CD8-positive, alpha-beta memory T cell (primary cell): ENCODE measurements at regions not wholly inside any gene's neighbourhood (a gene's known extent, or its start where the extent isn't known, plus 50 kb on each side); places are given as distances from the start of the nearest gene placed in this dataset.
"Not testable (repeated sequence)": the region's sequence is repeated elsewhere in the genome, so short reads cannot be mapped to it uniquely, and the experiment has no call there.

ENCODE experiments used
- CTCF ChIA-PET: fragments of 350-600 bp; sonication (Branson Sonifier 250); formaldehyde crosslinking; loops from one replicate; lab custom pipeline; 2021; ENCODE audit warnings: antibody characterized with exemption; lab: Charles Lee
- POLR2A ChIA-PET: fragments of 350-600 bp; sonication (Branson Sonifier 250); formaldehyde crosslinking; loops from one replicate; lab custom pipeline; 2021; ENCODE audit warnings: antibody characterized with exemption; lab: Charles Lee
- DNase-seq, 5 donors: peaks; one replicate each; pipeline versions ENCODE4 v3.0.0 to v3.0.0-alpha.2; 2020 to 2022; ENCODE audit warnings: mixed read lengths in 1 of 5
- H3K27ac ChIP-seq: one replicate; pipeline ENCODE4 v1.7.0; 2013; ENCODE audit warnings: low read depth, mild to moderate bottlenecking, low read length, moderate library complexity
- H3K27me3 ChIP-seq: 2 replicates; pipeline ENCODE4 v1.7.0; 2013; ENCODE audit warnings: low read length, mild to moderate bottlenecking; ENCODE audit not compliant: insufficient read depth, poor library complexity, severe bottlenecking
- H3K36me3 ChIP-seq: 2 replicates; pipeline ENCODE4 v1.7.0; 2013; ENCODE audit warnings: mild to moderate bottlenecking, low read length, moderate library complexity; ENCODE audit not compliant: insufficient read depth
- H3K4me1 ChIP-seq: 2 replicates; pipeline ENCODE4 v1.7.0; 2013; ENCODE audit warnings: mild to moderate bottlenecking, low read length, moderate library complexity; ENCODE audit not compliant: insufficient read depth
- H3K4me3 ChIP-seq: 2 replicates; pipeline ENCODE4 v1.7.0; 2013; ENCODE audit warnings: mild to moderate bottlenecking, low read length
- H3K9me3 ChIP-seq: 2 replicates; pipeline ENCODE4 v1.7.0; 2013; ENCODE audit warnings: mild to moderate bottlenecking, low read length
- H3K27ac Mint-ChIP-seq, 8 donors: one replicate each; pipeline ENCODE4 v1.8.0; 2020 to 2021; ENCODE audit warnings: mixed read lengths in 8 of 8, mild to moderate bottlenecking in 6 of 8, inconsistent platforms in 3 of 8, moderate library complexity in 3 of 8
- H3K27me3 Mint-ChIP-seq, 2 donors: one replicate each; pipeline ENCODE4 v1.8.0; 2020 to 2021; ENCODE audit warnings: mixed read lengths in 2 of 2, mild to moderate bottlenecking in 1 of 2, moderate library complexity in 1 of 2
- H3K36me3 Mint-ChIP-seq, 3 donors: one replicate each; pipeline ENCODE4 v1.8.0; 2020 to 2021; ENCODE audit warnings: mixed read lengths in 3 of 3, inconsistent platforms in 1 of 3, mild to moderate bottlenecking in 1 of 3
- H3K4me1 Mint-ChIP-seq, 3 donors: one replicate each; pipeline ENCODE4 v1.8.0; 2020 to 2021; ENCODE audit warnings: mixed read lengths in 3 of 3, inconsistent platforms in 1 of 3, mild to moderate bottlenecking in 1 of 3
- H3K4me3 Mint-ChIP-seq, 7 donors: one replicate each; pipeline ENCODE4 v1.8.0; 2020 to 2021; ENCODE audit warnings: mixed read lengths in 7 of 7, mild to moderate bottlenecking in 6 of 7, moderate library complexity in 4 of 7, inconsistent platforms in 2 of 7
- H3K9me3 Mint-ChIP-seq, 5 donors: one replicate each; pipeline ENCODE4 v1.8.0; 2020 to 2022; ENCODE audit warnings: mixed read lengths in 5 of 5, mild to moderate bottlenecking in 3 of 5, moderate library complexity in 2 of 5, inconsistent platforms in 1 of 5

DNA sequence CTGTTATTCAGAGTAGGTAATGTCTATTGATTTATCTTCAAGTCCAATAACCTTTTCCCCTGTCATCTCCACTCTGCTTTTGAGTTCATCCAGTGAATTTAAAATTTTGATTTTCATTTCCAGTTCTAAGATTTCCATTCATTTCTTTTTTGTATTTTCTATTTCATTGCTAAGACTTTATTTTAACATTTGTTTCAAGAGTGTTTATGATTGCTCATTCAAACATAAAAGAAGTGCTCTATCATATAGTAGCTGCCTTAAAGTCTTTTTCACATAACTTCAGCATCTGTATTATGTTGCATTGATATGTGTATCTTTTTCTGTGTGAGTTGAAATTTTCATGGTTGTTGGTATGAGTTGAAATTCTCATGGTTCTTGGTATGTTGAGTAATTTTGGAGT lies 341.6 kb downstream of the SOX4 start:
- Histone ChIP-seq H3K27me3 (no peaks in the 10 kb centered on the region), H3K36me3 (no peaks in the 10 kb centered on the region), H3K9me3 (peaks cover 4% of the 10 kb centered on the region), H3K4me3 (no peak overlapping the region), H3K4me1 (no peaks in the 10 kb centered on the region), H3K27ac (no peak overlapping the region)
- H3K27me3 Mint-ChIP-seq = no peaks in the 10 kb centered on the region
- CTCF ChIA-PET = no interaction called here
- peaks cover 0 to 16% (median 7%) of the 10 kb centered on the region in 5 donors for H3K9me3 Mint-ChIP-seq
- H3K27ac Mint-ChIP-seq = no peak overlapping the region
- no peaks in the 10 kb centered on the region for H3K36me3 Mint-ChIP-seq
- H3K4me1 Mint-ChIP-seq = no peaks in the 10 kb centered on the region
- no peak overlapping the region for H3K4me3 Mint-ChIP-seq
- POLR2A ChIA-PET = no interaction called here
- no peak for DNase-seq

- no peak overlapping the region for H3K27ac Mint-ChIP-seq
- POLR2A ChIA-PET = no interaction called here
- peaks cover 0 to 16% (median 7%) of the 10 kb centered on the region in 5 donors for H3K9me3 Mint-ChIP-seq
- no peaks in the 10 kb centered on the region for H3K36me3 ChIP-seq
- no peak for DNase-seq
- CTCF ChIA-PET = no interaction called here
- no peak overlapping the region for H3K4me3 Mint-ChIP-seq
- no peaks in the 10 kb centered on the region for H3K4me1 ChIP-seq
- H3K27me3 Mint-ChIP-seq = no peaks in the 10 kb centered on the region
- peaks cover 4% of the 10 kb centered on the region for H3K9me3 ChIP-seq
- H3K27ac ChIP-seq = no peak overlapping the region
- H3K4me3 ChIP-seq = no peak overlapping the region
- H3K4me1 Mint-ChIP-seq = no peaks in the 10 kb centered on the region
- no peaks in the 10 kb centered on the region for H3K36me3 Mint-ChIP-seq
- no peaks in the 10 kb centered on the region for H3K27me3 ChIP-seq
These were observed 342.0 kb downstream of the SOX4 start for GRCh38 chr6:21935561-21936028.

DNA sequence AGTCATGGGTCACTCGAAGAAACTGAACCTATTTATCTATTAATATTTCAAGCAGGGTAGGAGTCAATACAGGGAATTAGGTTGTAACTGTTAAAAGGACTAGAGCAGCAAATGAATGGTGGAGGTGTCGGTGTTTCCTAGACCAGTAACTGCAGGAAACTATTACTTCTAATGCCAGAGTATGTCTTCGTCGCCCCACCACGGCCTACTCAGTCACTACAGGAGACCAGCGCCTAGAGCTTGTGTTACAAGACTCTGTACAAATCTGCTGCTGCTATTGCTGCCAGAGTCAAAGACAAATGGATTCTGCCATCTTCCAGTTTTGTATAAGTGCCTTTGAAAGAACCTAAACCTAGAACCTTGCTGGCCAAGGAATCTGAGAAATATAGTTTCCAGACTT lies 343.9 kb downstream of the SOX4 start:
- peaks cover 4% of the 10 kb centered on the region for H3K9me3 ChIP-seq
- no peaks in the 10 kb centered on the region for H3K4me1 ChIP-seq
- H3K27ac Mint-ChIP-seq = no peak overlapping the region
- H3K4me1 Mint-ChIP-seq = no peaks in the 10 kb centered on the region
- no peak overlapping the region for H3K4me3 ChIP-seq
- no peaks in the 10 kb centered on the region for H3K36me3 Mint-ChIP-seq
- peaks cover 0 to 21% (median 7%) of the 10 kb centered on the region in 5 donors for H3K9me3 Mint-ChIP-seq
- no peaks in the 10 kb centered on the region for H3K27me3 Mint-ChIP-seq
- no peak for DNase-seq
- ChIA-PET POLR2A (no interaction called here), CTCF (no interaction called here)
- no peak overlapping the region for H3K27ac ChIP-seq
- H3K27me3 ChIP-seq = no peaks in the 10 kb centered on the region
- H3K36me3 ChIP-seq = no peaks in the 10 kb centered on the region
- H3K4me3 Mint-ChIP-seq = no peak overlapping the region

DNA sequence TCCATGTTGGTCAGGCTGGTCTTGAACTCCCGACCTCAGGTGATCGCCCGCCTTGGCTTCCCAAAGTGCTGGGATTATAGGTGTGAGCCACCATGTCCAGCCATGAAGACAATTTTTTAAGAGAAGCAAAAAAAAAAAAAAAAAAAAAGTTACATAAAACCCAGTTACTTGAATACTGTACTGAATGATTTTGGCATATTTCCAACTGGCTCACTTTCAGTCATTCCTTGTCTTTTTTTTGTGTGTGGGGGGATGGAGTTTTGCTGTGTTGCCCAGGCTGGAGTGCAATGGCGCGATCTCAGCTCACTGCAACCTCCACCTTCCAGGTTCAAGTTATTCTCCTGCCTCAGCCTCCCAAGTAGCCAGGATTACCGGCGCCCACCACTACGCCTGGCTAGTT lies 345.5 kb downstream of the SOX4 start:
- H3K27me3 ChIP-seq, H3K4me1 Mint-ChIP-seq, DNase-seq, H3K4me3 Mint-ChIP-seq, H3K27ac Mint-ChIP-seq, H3K36me3 ChIP-seq, H3K4me3 ChIP-seq, H3K9me3 ChIP-seq, H3K36me3 Mint-ChIP-seq, H3K27me3 Mint-ChIP-seq, H3K27ac ChIP-seq, H3K4me1 ChIP-seq, POLR2A ChIA-PET, CTCF ChIA-PET: not testable (repeated sequence)
- peaks cover 0 to 16% (median 7%) of the 10 kb centered on the region in 5 donors for H3K9me3 Mint-ChIP-seq

DNA sequence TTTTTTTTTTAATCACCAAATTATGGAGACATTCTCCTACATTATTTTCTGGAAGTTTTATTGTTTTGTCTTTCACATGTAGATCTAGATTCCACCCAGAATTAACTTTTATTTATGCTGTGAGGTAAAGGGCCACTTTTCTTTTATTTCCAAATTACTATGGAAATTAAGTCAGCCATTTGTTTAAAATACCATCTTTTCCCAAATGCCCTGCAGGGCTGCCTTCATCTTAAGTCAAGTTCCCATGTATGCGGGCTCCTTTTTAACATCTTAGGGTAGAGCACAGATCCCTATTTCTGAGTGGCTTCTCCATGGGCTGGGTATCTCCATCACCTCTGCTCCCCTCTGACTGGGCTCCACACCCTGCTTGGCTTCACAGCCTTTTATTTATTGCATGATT lies 348.4 kb downstream of the SOX4 start:
- no peaks in the 10 kb centered on the region for H3K27me3 Mint-ChIP-seq
- Histone ChIP-seq H3K27me3 (no peaks in the 10 kb centered on the region), H3K9me3 (no peaks in the 10 kb centered on the region), H3K4me1 (no peaks in the 10 kb centered on the region), H3K4me3 (no peak overlapping the region), H3K36me3 (no peaks in the 10 kb centered on the region), H3K27ac (no peak overlapping the region)
- H3K36me3 Mint-ChIP-seq = no peaks in the 10 kb centered on the region
- CTCF ChIA-PET = no interaction called here
- no peak overlapping the region for H3K27ac Mint-ChIP-seq
- POLR2A ChIA-PET = no interaction called here
- no peak overlapping the region for H3K4me3 Mint-ChIP-seq
- no peak for DNase-seq
- peaks cover 0 to 5% (median 0%) of the 10 kb centered on the region in 5 donors for H3K9me3 Mint-ChIP-seq
- no peaks in the 10 kb centered on the region for H3K4me1 Mint-ChIP-seq

DNA sequence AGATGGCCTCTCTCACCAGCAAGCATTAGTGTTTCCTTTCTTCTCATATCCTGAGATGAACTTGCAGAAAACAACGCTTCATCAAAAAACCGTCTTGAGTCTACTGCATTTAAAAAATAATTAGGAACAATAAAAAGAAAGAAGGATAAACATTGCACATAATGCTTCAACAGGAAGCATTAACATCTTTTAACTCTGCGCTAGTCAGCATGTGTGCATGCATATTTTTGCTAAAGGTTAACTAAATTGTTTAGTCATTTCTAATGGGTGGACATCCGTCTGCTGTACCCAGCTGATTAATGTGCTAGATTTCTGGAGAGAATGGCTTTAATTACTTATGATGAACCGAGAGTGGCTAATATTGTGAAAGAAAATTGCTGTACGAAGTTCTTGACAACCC lies 349.3 kb downstream of the SOX4 start:
- peaks cover 0 to under 1% of the 10 kb centered on the region in 2 donors for H3K27me3 Mint-ChIP-seq
- Histone ChIP-seq H3K36me3 (no peaks in the 10 kb centered on the region), H3K4me3 (no peak overlapping the region), H3K27me3 (no peaks in the 10 kb centered on the region), H3K9me3 (no peaks in the 10 kb centered on the region), H3K4me1 (no peaks in the 10 kb centered on the region), H3K27ac (no peak overlapping the region)
- no peaks in the 10 kb centered on the region for H3K36me3 Mint-ChIP-seq
- no peak for DNase-seq
- H3K4me1 Mint-ChIP-seq = no peaks in the 10 kb centered on the region
- ChIA-PET CTCF (no interaction called here), POLR2A (no interaction called here)
- no peak overlapping the region for H3K27ac Mint-ChIP-seq
- H3K9me3 Mint-ChIP-seq = peaks cover 0 to 4% (median 0%) of the 10 kb centered on the region in 5 donors
- no peak overlapping the region for H3K4me3 Mint-ChIP-seq

DNA sequence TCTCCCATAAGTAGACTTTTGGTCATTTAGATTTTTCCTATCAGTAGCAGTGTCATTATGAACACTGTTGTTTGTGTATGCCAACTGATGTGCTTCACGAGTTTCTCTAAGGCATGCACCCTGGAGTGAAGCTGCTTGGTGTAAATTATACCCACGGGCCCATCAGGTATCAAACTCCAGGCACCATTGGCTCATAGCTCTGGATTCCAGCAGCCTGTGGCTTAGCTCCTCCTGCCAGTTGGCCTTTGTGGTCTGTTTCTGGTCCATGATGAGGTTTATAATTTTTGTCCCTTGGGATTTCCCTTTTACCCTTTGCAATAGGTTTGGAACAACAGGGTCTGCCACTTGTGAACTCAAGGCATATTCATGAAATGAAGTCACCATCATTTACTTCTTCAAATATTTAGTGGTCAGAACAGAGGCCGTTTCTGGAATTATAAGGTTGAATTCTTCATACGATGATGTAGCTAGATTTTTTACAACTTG lies 350.5 kb downstream of the PRL start:
- no peak overlapping the region for H3K4me3 Mint-ChIP-seq
- DNase-seq = no peak
- peaks cover 0 to 5% of the 10 kb centered on the region in 2 donors for H3K27me3 Mint-ChIP-seq
- Histone ChIP-seq H3K36me3 (no peaks in the 10 kb centered on the region), H3K27ac (no peak overlapping the region), H3K4me1 (no peaks in the 10 kb centered on the region), H3K9me3 (no peaks in the 10 kb centered on the region), H3K4me3 (no peak overlapping the region), H3K27me3 (no peaks in the 10 kb centered on the region)
- CTCF ChIA-PET = no interaction called here
- no peaks in the 10 kb centered on the region for H3K36me3 Mint-ChIP-seq
- no peak overlapping the region for H3K27ac Mint-ChIP-seq
- H3K4me1 Mint-ChIP-seq = peaks cover 0 to 2% (median 0%) of the 10 kb centered on the region in 3 donors
- peaks cover 0 to 4% (median 0%) of the 10 kb centered on the region in 5 donors for H3K9me3 Mint-ChIP-seq
- POLR2A ChIA-PET = no interaction called here

DNA sequence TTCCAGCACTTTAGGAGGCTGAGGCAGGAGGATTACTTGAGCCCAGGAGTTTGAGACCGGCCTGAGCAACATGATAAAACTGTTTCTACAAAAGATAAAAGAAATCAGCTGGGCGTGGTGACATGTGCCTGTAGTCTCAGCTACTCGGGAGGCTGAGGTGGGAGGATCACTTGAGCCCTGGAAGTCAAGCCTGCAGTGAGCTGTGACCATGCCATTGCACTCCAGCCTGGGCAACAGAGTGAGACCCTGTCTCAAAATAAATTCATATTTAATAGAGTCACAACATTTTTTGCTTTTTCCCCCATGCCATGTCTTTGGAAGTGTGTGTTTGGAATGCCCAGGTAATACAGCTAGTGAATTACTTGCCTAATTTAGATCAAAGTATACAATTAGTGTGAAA lies 349.6 kb downstream of the PRL start:
- H3K4me3 ChIP-seq, CTCF ChIA-PET, H3K27me3 ChIP-seq, H3K4me3 Mint-ChIP-seq, POLR2A ChIA-PET, H3K36me3 ChIP-seq, H3K27me3 Mint-ChIP-seq, H3K27ac ChIP-seq, H3K4me1 ChIP-seq, H3K36me3 Mint-ChIP-seq, H3K9me3 ChIP-seq, H3K27ac Mint-ChIP-seq, H3K9me3 Mint-ChIP-seq, H3K4me1 Mint-ChIP-seq, DNase-seq: not testable (repeated sequence)
